OCI-LY1 (cell line): ENCODE measurements at regions not wholly inside any gene's neighbourhood (a gene's known extent, or its start where the extent isn't known, plus 50 kb on each side); places are given as distances from the start of the nearest gene placed in this dataset.

ENCODE experiments used
- EZH2 ChIP-seq: fragments of 200-600 bp; sonication (generic), shearing (Covaris generic); IDR thresholded peaks from 2 replicates; pipeline ENCODE4 v1.8.0; 2017; ENCODE audit warnings: borderline replicate concordance, mixed run types, mild to moderate bottlenecking, antibody characterized with exemption, low read length, moderate library complexity, mixed read lengths
- TF ChIP-seq, protein P1 (sequence below): fragments of 200-600 bp; sonication (generic), shearing (Covaris generic); IDR thresholded peaks from 2 replicates; pipeline ENCODE4 v1.5.1; 2017; ENCODE audit warnings: mild to moderate bottlenecking, antibody characterized with exemption, low read length, moderate library complexity, mixed read lengths

DNA sequence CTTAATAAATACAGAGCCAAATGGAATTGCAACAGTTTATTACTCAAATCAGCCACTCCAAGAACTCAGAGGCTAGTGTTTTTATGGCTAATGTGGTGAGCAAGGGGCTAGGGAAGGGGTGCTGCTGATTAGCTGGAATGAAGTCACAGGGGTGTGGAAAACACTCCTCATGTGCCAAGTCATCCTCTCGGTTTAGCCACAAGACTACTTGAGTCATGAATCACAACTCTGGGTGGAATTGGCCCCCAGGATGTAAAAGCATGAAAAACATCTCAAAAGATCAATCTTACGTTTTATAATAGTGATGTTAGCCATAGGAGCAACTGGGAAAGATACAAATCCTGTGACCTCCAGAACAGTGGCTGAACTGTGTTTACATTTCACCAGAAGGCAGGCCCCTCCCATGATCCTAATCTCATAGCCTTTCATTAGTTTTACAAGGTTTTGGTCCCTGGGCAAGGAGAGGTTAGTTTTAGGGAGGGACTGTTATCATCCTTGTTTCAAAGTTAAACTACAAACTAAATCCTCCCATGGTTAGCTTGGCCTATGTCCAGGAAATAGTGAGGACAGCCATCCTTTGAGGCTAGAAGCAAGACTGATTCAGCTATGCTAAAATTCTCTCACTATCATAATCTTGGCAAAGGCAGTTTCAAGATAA, 2020.1 kb upstream of the PCDH20 start:
- TF ChIP-seq, protein P1, sequence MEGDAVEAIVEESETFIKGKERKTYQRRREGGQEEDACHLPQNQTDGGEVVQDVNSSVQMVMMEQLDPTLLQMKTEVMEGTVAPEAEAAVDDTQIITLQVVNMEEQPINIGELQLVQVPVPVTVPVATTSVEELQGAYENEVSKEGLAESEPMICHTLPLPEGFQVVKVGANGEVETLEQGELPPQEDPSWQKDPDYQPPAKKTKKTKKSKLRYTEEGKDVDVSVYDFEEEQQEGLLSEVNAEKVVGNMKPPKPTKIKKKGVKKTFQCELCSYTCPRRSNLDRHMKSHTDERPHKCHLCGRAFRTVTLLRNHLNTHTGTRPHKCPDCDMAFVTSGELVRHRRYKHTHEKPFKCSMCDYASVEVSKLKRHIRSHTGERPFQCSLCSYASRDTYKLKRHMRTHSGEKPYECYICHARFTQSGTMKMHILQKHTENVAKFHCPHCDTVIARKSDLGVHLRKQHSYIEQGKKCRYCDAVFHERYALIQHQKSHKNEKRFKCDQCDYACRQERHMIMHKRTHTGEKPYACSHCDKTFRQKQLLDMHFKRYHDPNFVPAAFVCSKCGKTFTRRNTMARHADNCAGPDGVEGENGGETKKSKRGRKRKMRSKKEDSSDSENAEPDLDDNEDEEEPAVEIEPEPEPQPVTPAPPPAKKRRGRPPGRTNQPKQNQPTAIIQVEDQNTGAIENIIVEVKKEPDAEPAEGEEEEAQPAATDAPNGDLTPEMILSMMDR: no peak
- TF ChIP-seq EZH2: no peak
